HCT116 (cell line): ENCODE measurements at regions not wholly inside any gene's neighbourhood (a gene's known extent, or its start where the extent isn't known, plus 50 kb on each side); places are given as distances from the start of the nearest gene placed in this dataset.

Source experiments
- ATAC-seq: fragments of 200-7000 bp; cut with Tn5 transposase; 2 replicates; pipeline ENCODE4 v1.9.1; 2020; ENCODE audit warnings: mild to moderate bottlenecking, moderate library complexity
- BruUV-seq: library from RNA; stranded (reverse); fragments of 400-500 nt; replicated peaks from 2 replicates; lab custom pipeline; 2021; lab: Mats Ljungman, UMichigan
- CTCF ChIA-PET: fragments of 300-600 bp; sonication (Branson Sonifier 250); formaldehyde crosslinking; loops from one replicate; lab custom pipeline; 2021; ENCODE audit warnings: antibody characterized with exemption; lab: Charles Lee
- POLR2A ChIA-PET: fragments of 300-600, 350-600 bp; sonication (Branson Sonifier 250); formaldehyde crosslinking; loops from one replicate; lab custom pipeline; 2021; ENCODE audit warnings: antibody characterized with exemption; lab: Charles Lee
- RAD21 ChIA-PET, 2 experiments: fragments of 300-600 bp; sonication (Branson Sonifier 250); formaldehyde crosslinking; loops; one replicate each; lab custom pipeline; 2023; ENCODE audit warnings: low total read pairs in 2 of 2; ENCODE audit not compliant: uncharacterized antibody in 2 of 2, unreplicated experiment in 2 of 2, low non-redundant PET in 1 of 2; lab: Charles Lee
- DNase-seq: peaks from one replicate; pipeline ENCODE4 v3.0.0-alpha.2; 2010; ENCODE audit warnings: low read depth, low spot score
- H2AFZ ChIP-seq: fragments of 200-600 bp; shearing (Covaris generic), sonication (generic); 2 replicates; pipeline ENCODE4 v1.6.1; 2017; ENCODE audit warnings: low read depth, mixed run types, mixed read lengths, antibody characterized with exemption, low read length; ENCODE audit not compliant: poor library complexity, severe bottlenecking
- H3K27ac ChIP-seq: 2 replicates; pipeline ENCODE4 v1.5.1; 2012; ENCODE audit warnings: low read depth, low read length
- H3K27me3 ChIP-seq: fragments of 200-600 bp; sonication (generic); 2 replicates; pipeline ENCODE4 v1.6.1; 2016; ENCODE audit warnings: mixed run types, low read length, mixed read lengths; ENCODE audit not compliant: insufficient read depth
- H3K36me3 ChIP-seq, 2 experiments: fragments of 200-500 bp in 1 of 2; fragments of 200-600 bp in 1 of 2; sonication (Bioruptor generic) in 1 of 2; sonication (generic) in 1 of 2; 2 replicates each; pipeline versions ENCODE4 v1.5.1 to v1.6.1; 2014 to 2016; ENCODE audit warnings: low read length in 2 of 2, inconsistent platforms in 1 of 2, mixed read lengths in 1 of 2, mixed run types in 1 of 2; ENCODE audit not compliant: insufficient read depth in 2 of 2, control insufficient read depth in 1 of 2
- H3K4me1 ChIP-seq, 2 experiments: fragments of 200-600 bp in 1 of 2; sonication (generic) in 1 of 2; 2 replicates each; pipeline versions ENCODE4 v1.5.1 to v1.6.1; 2012 to 2017; ENCODE audit warnings: low read length in 2 of 2, inconsistent platforms in 1 of 2, mild to moderate bottlenecking in 1 of 2, mixed read lengths in 1 of 2, mixed run types in 1 of 2, moderate library complexity in 1 of 2; ENCODE audit not compliant: insufficient read depth in 2 of 2, control insufficient read depth in 1 of 2
- H3K4me2 ChIP-seq: fragments of 200-600 bp; sonication (generic); 2 replicates; pipeline ENCODE4 v1.6.1; 2017; ENCODE audit warnings: mixed run types, low read length, mixed read lengths
- H3K4me3 ChIP-seq, 2 experiments: fragments of 200-600 bp in 1 of 2; sonication (generic) in 1 of 2; replicated peaks in 1 of 2; 2 replicates each; pipeline ENCODE4 v1.5.1; 2011 to 2016; ENCODE audit warnings: low read length in 2 of 2, control low read depth in 1 of 2, low read depth in 1 of 2, mild to moderate bottlenecking in 1 of 2, mixed read lengths in 1 of 2, mixed run types in 1 of 2
- H3K79me2 ChIP-seq: fragments of 200-600 bp; sonication (generic); 2 replicates; pipeline ENCODE4 v1.6.1; 2017; ENCODE audit warnings: mild to moderate bottlenecking, mixed run types, low read length, moderate library complexity, mixed read lengths; ENCODE audit not compliant: insufficient read depth
- H3K9ac ChIP-seq: fragments of 200-600 bp; sonication (generic); 2 replicates; pipeline ENCODE4 v1.6.1; 2016; ENCODE audit warnings: low read length, mixed read lengths
- H3K9me2 ChIP-seq: fragments of 200-600 bp; sonication (generic), shearing (Covaris generic); 2 replicates; pipeline ENCODE4 v1.6.1; 2017; ENCODE audit warnings: mixed run types, mild to moderate bottlenecking, moderate library complexity; ENCODE audit not compliant: insufficient read depth
- H3K9me3 ChIP-seq, 2 experiments: fragments of 200-500 bp in 1 of 2; fragments of 200-600 bp in 1 of 2; sonication (Bioruptor generic) in 1 of 2; sonication (generic) in 1 of 2; 2 replicates each; pipeline ENCODE4 v1.6.1; 2014 to 2017; ENCODE audit warnings: low read length in 2 of 2, mixed read lengths in 2 of 2, inconsistent platforms in 1 of 2, low read depth in 1 of 2, mild to moderate bottlenecking in 1 of 2, mixed run types in 1 of 2, moderate library complexity in 1 of 2; ENCODE audit not compliant: control insufficient read depth in 1 of 2, insufficient read depth in 1 of 2
- H4K20me1 ChIP-seq: fragments of 200-600 bp; sonication (generic), shearing (Covaris generic); 2 replicates; pipeline ENCODE4 v1.6.1; 2017; ENCODE audit warnings: mixed run types, mild to moderate bottlenecking, moderate library complexity; ENCODE audit not compliant: insufficient read depth
- ATF3 ChIP-seq: IDR thresholded peaks from 2 replicates; pipeline ENCODE4 v1.6.1; 2012
- EZH2 ChIP-seq: fragments of 200-600 bp; sonication (generic); IDR thresholded peaks from 2 replicates; pipeline ENCODE4 v1.6.1; 2017; ENCODE audit warnings: antibody characterized with exemption, mixed run types
- POLR2A ChIP-seq: IDR thresholded peaks from 2 replicates; pipeline ENCODE4 v1.7.0; 2011; ENCODE audit warnings: borderline replicate concordance; ENCODE audit not compliant: insufficient read depth, insufficient read length; ENCODE audit errors: extremely low read depth
- SP1 ChIP-seq: IDR thresholded peaks from 2 replicates; pipeline ENCODE4 v1.6.1; 2012; ENCODE audit warnings: low read depth
- YY1 ChIP-seq: IDR thresholded peaks from 2 replicates; pipeline ENCODE4 v1.6.1; 2011; ENCODE audit warnings: low read length, low read depth, moderate library complexity, mild to moderate bottlenecking; ENCODE audit not compliant: insufficient replicate concordance; ENCODE audit errors: extremely low read depth
- intact Hi-C: fragments of 100-400 bp; cut with micrococcal nuclease; formaldehyde crosslinking; loops from 2 replicates; pipeline ENCODE4 v1.10.0; 2022
- TF ChIP-seq, protein P1 (sequence below): IDR thresholded peaks from 2 replicates; pipeline ENCODE4 v1.6.1; 2012

GRCh38 chr3:193014902-193015301 is 97.2 kb upstream of the MB21D2 start:
- no peaks in the 10 kb centered on the region for H3K79me2 ChIP-seq
- RAD21 ChIA-PET, result no interaction called here
- no TSS peak for BruUV-seq
- ATAC-seq (no peak), DNase-seq (no peak)
- H3K9me3 ChIP-seq, result no peaks in the 10 kb centered on the region
- H3K9ac ChIP-seq, result no peak overlapping the region
- H3K27me3 ChIP-seq, result no peaks in the 10 kb centered on the region
- no peaks in the 10 kb centered on the region for H4K20me1 ChIP-seq
- H3K4me1 ChIP-seq, result no peaks in the 10 kb centered on the region
- POLR2A ChIA-PET, result no interaction called here
- no peaks in the 10 kb centered on the region for H3K9me2 ChIP-seq
- intact Hi-C loops, result no loop called here
- H3K27ac ChIP-seq, result no peak overlapping the region
- H3K4me3 ChIP-seq, result no peak overlapping the region
- H3K4me2 ChIP-seq, result no peak overlapping the region
- TF ChIP-seq YY1, result no peak
- TF ChIP-seq EZH2, result no peak
- no peak for TF ChIP-seq SP1
- TF ChIP-seq, protein P1, sequence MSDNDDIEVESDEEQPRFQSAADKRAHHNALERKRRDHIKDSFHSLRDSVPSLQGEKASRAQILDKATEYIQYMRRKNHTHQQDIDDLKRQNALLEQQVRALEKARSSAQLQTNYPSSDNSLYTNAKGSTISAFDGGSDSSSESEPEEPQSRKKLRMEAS, result no peak
- TF ChIP-seq POLR2A, result no peak
- H3K36me3 ChIP-seq, result no peaks in the 10 kb centered on the region
- CTCF ChIA-PET, result no interaction called here
- no peak overlapping the region for H2AFZ ChIP-seq

DNA sequence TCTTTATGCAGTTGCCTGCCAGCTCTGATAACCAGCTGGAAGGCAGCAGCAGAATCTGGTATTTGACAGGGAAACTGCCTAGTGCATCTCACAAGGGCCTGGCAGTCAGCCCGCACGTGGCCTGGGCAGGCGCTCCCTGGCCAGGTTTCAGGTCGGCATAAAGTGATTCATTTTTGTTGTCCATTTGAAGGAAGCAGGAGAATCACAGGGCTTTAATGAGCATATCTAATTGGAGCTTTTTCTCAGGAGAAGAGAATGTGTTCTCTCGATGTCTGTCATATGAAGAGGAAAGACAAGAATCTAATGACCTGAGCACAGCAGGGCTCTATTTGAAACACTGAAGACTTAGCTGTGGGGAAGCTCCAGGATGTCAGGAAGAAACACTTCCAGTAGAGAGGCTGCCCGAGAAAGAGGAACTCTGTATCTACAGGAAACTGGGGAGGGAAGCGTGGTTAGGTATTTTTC is 98.8 kb upstream of the MB21D2 start:
- H3K4me1 ChIP-seq, result no peaks in the 10 kb centered on the region
- no peaks in the 10 kb centered on the region for H3K9me3 ChIP-seq
- no peak for DNase-seq
- no peak for TF ChIP-seq ATF3
- no peaks in the 10 kb centered on the region for H3K27me3 ChIP-seq
- H3K4me3 ChIP-seq, result no peak overlapping the region
- no peak overlapping the region for H3K4me2 ChIP-seq
- no peak overlapping the region for H3K9ac ChIP-seq
- no peak for ATAC-seq
- no TSS peak for BruUV-seq
- ChIA-PET POLR2A (no interaction called here), RAD21 (no interaction called here), CTCF (no interaction called here)
- no peaks in the 10 kb centered on the region for H3K9me2 ChIP-seq
- no peak overlapping the region for H3K27ac ChIP-seq
- no peaks in the 10 kb centered on the region for H4K20me1 ChIP-seq
- no peaks in the 10 kb centered on the region for H3K79me2 ChIP-seq
- intact Hi-C loops, result no loop called here
- no peak overlapping the region for H2AFZ ChIP-seq
- H3K36me3 ChIP-seq, result no peaks in the 10 kb centered on the region
